ENCODE measurements at regions not wholly inside any gene's neighbourhood (a gene's known extent, or its start where the extent isn't known, plus 50 kb on each side); places are given as distances from the start of the nearest gene placed in this dataset.

- no peaks in the 10 kb centered on the region; a peak in 2 of 5 replicates for H3K27me3 ChIP-seq (ENCODE audit: control insufficient read depth in 1 of 2, insufficient read depth in 2 of 2, low read length in 2 of 2)
- ChIA-PET CTCF (ENCODE audit: low intra/inter-chr PET ratio, low total read pairs) (interaction anchor here (1.9 kb wide), 1 partner anchor 162 kb away, joined by 5 read pairs; no protein-coding TSS in a partner anchor), POLR2A (no interaction called here)
- in situ Hi-C loops (cut with HindIII; ENCODE audit: extremely low pct_ligation_motif_present, low pct_unique_long_range_greater_than_20kb) = no loop called here
- no peak for FAIRE-seq
- BruUV-seq (replicated peaks) = no TSS peak
- H3K27ac ChIP-seq (ENCODE audit: extremely low read length, insufficient read depth, low read length) = peak overlapping the region; percentile 21
- peaks cover 30% of the 10 kb centered on the region for H4K20me1 ChIP-seq (ENCODE audit: insufficient read depth, low read length)
- H3K4me3 ChIP-seq (replicated peaks in 1 of 3; ENCODE audit: insufficient read depth in 1 of 3, low read depth in 2 of 3, low read length in 3 of 3) = peak overlapping the region; percentile 76 to 82 (median 77)
- peaks cover 41% of the 10 kb centered on the region for H3K79me2 ChIP-seq (ENCODE audit: insufficient read depth, low read length)
- no peaks in the 10 kb centered on the region for H3K36me3 ChIP-seq (replicated peaks in 1 of 2; ENCODE audit: control insufficient read depth in 1 of 2, insufficient read depth in 2 of 2, low read length in 2 of 2)
- peak overlapping the region; percentile 64 for H2AFZ ChIP-seq (ENCODE audit: low read length)
- no peaks in the 10 kb centered on the region for H3K9me3 ChIP-seq (ENCODE audit: low read length)
- WGBS (ENCODE audit: low lambda C conversion rate) = 0% methylated on average over 8 of the region's 103 CpGs
- peaks cover 81% of the 10 kb centered on the region for H3K4me1 ChIP-seq (ENCODE audit: insufficient read depth, low read length)
- peak; percentile 67 for DNase-seq (ENCODE audit: low spot score)
- intact Hi-C loops (cut with micrococcal nuclease; ENCODE audit: unreplicated experiment) = loop anchor here (1.0 to 5.0 kb wide), 6 partner anchors 45 to 163 kb away; no protein-coding TSS in a partner anchor
- ATAC-seq = peak; percentile 71
- peak overlapping the region; percentile 96 for H3K4me2 ChIP-seq (ENCODE audit: low read depth, low read length)
- peak overlapping the region; percentile 67 for H3K9ac ChIP-seq (ENCODE audit: insufficient read depth, low read depth, low read length)
- TF ChIP-seq TCF12 (IDR thresholded peaks at IDR 0.05) (no peak), TCF12 (CRISPR knock-in tag; IDR thresholded peaks at IDR 0.05) (no peak), CCDC6 (CRISPR knock-in tag; IDR thresholded peaks at IDR 0.05) (peak; percentile 50), LRRFIP1 (CRISPR knock-in tag; conservative IDR thresholded peaks at IDR 0.05) (no peak), HNF1B (CRISPR knock-in tag; IDR thresholded peaks at IDR 0.05) (no peak), ZNF691 (CRISPR knock-in tag; IDR thresholded peaks at IDR 0.05; ENCODE audit: borderline replicate concordance, low read depth) (no peak), ZNF761 (CRISPR knock-in tag; conservative IDR thresholded peaks at IDR 0.05) (0 out of 2 replicates have a peak, but pooled peaks have one; percentile 50), CSRNP2 (CRISPR knock-in tag; conservative IDR thresholded peaks at IDR 0.05; ENCODE audit: low read depth) (no peak), RFXAP (CRISPR knock-in tag; IDR thresholded peaks at IDR 0.05; ENCODE audit: borderline replicate concordance) (no peak), UBTF (CRISPR knock-in tag; IDR thresholded peaks at IDR 0.05) (peak; percentile 49), ZNF850 (CRISPR knock-in tag; conservative IDR thresholded peaks at IDR 0.05) (no peak), BCL6 (CRISPR knock-in tag; IDR thresholded peaks at IDR 0.05) (no peak), ETV6 (CRISPR knock-in tag; conservative IDR thresholded peaks at IDR 0.05) (no peak), ZNF207 (IDR thresholded peaks at IDR 0.05; ENCODE audit: borderline replicate concordance) (no peak), ZNF547 (CRISPR knock-in tag; IDR thresholded peaks at IDR 0.05) (no peak)
These were observed 87.4 kb upstream of the ARHGAP32 start for GRCh38 chr11:129279326-129280026.

All from HepG2 (cell line).